ENCODE measurements at regions not wholly inside any gene's neighbourhood (a gene's known extent, or its start where the extent isn't known, plus 50 kb on each side); places are given as distances from the start of the nearest gene placed in this dataset.

- no peak for TF ChIP-seq CTCF (IDR thresholded peaks at IDR 0.05; ENCODE audit: poor library complexity)
- no peak for TF ChIP-seq EZH2 (IDR thresholded peaks at IDR 0.05; ENCODE audit: borderline replicate concordance)
Measured at GRCh38 chr12:65546528-65546927, 268.0 kb downstream of the MSRB3 start.

Data from hepatocyte (in vitro differentiated cells).